H1 (cell line): ENCODE measurements at regions not wholly inside any gene's neighbourhood (a gene's known extent, or its start where the extent isn't known, plus 50 kb on each side); places are given as distances from the start of the nearest gene placed in this dataset.

ENCODE experiments used
- CTCF ChIA-PET: fragments of 300-600 bp; sonication (Branson Sonifier 250); formaldehyde crosslinking; loops from one replicate; lab custom pipeline; 2021; ENCODE audit not compliant: partially characterized antibody; lab: Charles Lee
- POLR2A ChIA-PET: fragments of 300-600 bp; sonication (Branson Sonifier 250); formaldehyde crosslinking; loops from one replicate; lab custom pipeline; 2021; ENCODE audit warnings: inconsistent platforms; ENCODE audit not compliant: partially characterized antibody; lab: Charles Lee
- DNase-seq, 2 experiments: peaks; one replicate each; pipeline versions ENCODE4 v3.0.0 to v3.0.0-alpha.2; 2010 to 2022; ENCODE audit warnings: low spot score in 2 of 2, low read depth in 1 of 2, mixed read lengths in 1 of 2
- FAIRE-seq: peaks from 2 replicates; lab custom pipeline; 2011; peaks lifted over from hg19 to GRCh38; lab: Jason Lieb, UNC
- H2AFZ ChIP-seq: 2 replicates; pipeline ENCODE4 v1.8.1; 2012; ENCODE audit warnings: low read length, inconsistent platforms
- H2AK5ac ChIP-seq: 2 replicates; pipeline ENCODE4 v1.6.1; 2013; ENCODE audit warnings: low read depth, low read length
- H2BK120ac ChIP-seq: replicated peaks from 2 replicates; pipeline ENCODE3; 2013; ENCODE audit warnings: low read depth, low read length, inconsistent platforms
- H2BK12ac ChIP-seq: 2 replicates; pipeline ENCODE4 v1.6.1; 2013; ENCODE audit warnings: low read depth, low read length
- H2BK15ac ChIP-seq: 2 replicates; pipeline ENCODE4 v1.6.1; 2013; ENCODE audit warnings: low read length
- H2BK20ac ChIP-seq: 2 replicates; pipeline ENCODE4 v1.6.1; 2013; ENCODE audit warnings: low read length
- H2BK5ac ChIP-seq: 2 replicates; pipeline ENCODE4 v1.6.1; 2013; ENCODE audit warnings: low read depth, low read length
- H3K14ac ChIP-seq: 2 replicates; pipeline ENCODE4 v1.6.1; 2013; ENCODE audit warnings: inconsistent platforms; ENCODE audit not compliant: insufficient read length
- H3K18ac ChIP-seq: 2 replicates; pipeline ENCODE4 v1.6.1; 2013; ENCODE audit warnings: low read length; ENCODE audit errors: extremely low read depth
- H3K23ac ChIP-seq: 2 replicates; pipeline ENCODE4 v1.6.1; 2013; ENCODE audit warnings: inconsistent platforms; ENCODE audit not compliant: insufficient read length
- H3K23me2 ChIP-seq: 2 replicates; pipeline ENCODE4 v1.6.1; 2013; ENCODE audit warnings: low read depth, low read length
- H3K27ac ChIP-seq: 2 replicates; pipeline ENCODE4 v1.6.1; 2011; ENCODE audit warnings: low read depth, low read length, inconsistent platforms
- H3K27me3 ChIP-seq, 4 experiments: replicated peaks in 1 of 4; 1 replicate in 1 of 4; 2 replicates in 3 of 4; pipeline versions ENCODE4 v1.6.1 to v1.8.1; 2011 to 2013; ENCODE audit warnings: low read length in 3 of 4, mild to moderate bottlenecking in 3 of 4, inconsistent platforms in 2 of 4, mixed read lengths in 2 of 4, moderate library complexity in 1 of 4; ENCODE audit not compliant: control insufficient read depth in 3 of 4, insufficient read depth in 3 of 4; ENCODE audit errors: extremely low read depth in 1 of 4
- H3K36me3 ChIP-seq, 4 experiments: 2 replicates each; pipeline versions ENCODE4 v1.6.1 to v1.8.1; 2011 to 2013; ENCODE audit warnings: mild to moderate bottlenecking in 4 of 4, low read length in 3 of 4, moderate library complexity in 2 of 4, control low read depth in 1 of 4, inconsistent platforms in 1 of 4; ENCODE audit not compliant: insufficient read depth in 4 of 4, control insufficient read depth in 2 of 4
- H3K4ac ChIP-seq: replicated peaks from 2 replicates; pipeline ENCODE3; 2013; ENCODE audit warnings: low read length, low read depth, mixed read lengths, inconsistent platforms; ENCODE audit not compliant: insufficient read length
- H3K4me1 ChIP-seq, 4 experiments: replicated peaks in 1 of 4; 1 replicate in 1 of 4; 2 replicates in 3 of 4; pipeline versions ENCODE4 v1.6.1 to v1.8.1; 2011 to 2013; ENCODE audit warnings: low read length in 3 of 4, inconsistent platforms in 2 of 4, mixed read lengths in 1 of 4; ENCODE audit not compliant: insufficient read depth in 4 of 4, control insufficient read depth in 3 of 4
- H3K4me2 ChIP-seq, 2 experiments: 2 replicates each; pipeline versions ENCODE4 v1.6.1 to v1.8.1; 2011 to 2013; ENCODE audit warnings: low read depth in 2 of 2, low read length in 2 of 2, control low read depth in 1 of 2, inconsistent platforms in 1 of 2, mild to moderate bottlenecking in 1 of 2; ENCODE audit not compliant: insufficient read depth in 1 of 2
- H3K4me3 ChIP-seq, 4 experiments: fragments of 200-600, 300-600 bp in 1 of 4; sonication (generic), shearing (Covaris generic), sonication (Bioruptor Twin) in 1 of 4; 2 replicates each; pipeline versions ENCODE4 v1.5.1 to v1.8.1; 2011 to 2016; ENCODE audit warnings: low read length in 4 of 4, low read depth in 3 of 4, control low read depth in 2 of 4, inconsistent platforms in 2 of 4, mild to moderate bottlenecking in 2 of 4, mixed read lengths in 1 of 4, moderate library complexity in 1 of 4; ENCODE audit not compliant: insufficient read depth in 2 of 4; ENCODE audit errors: extremely low read depth in 1 of 4
- H3K56ac ChIP-seq: replicated peaks from 2 replicates; pipeline ENCODE3; 2013; ENCODE audit warnings: low read depth, mild to moderate bottlenecking, mixed read lengths, low read length, inconsistent platforms; ENCODE audit not compliant: insufficient read length
- H3K79me1 ChIP-seq: 2 replicates; pipeline ENCODE4 v1.6.1; 2013; ENCODE audit warnings: low read depth, low read length, control low read depth
- H3K79me2 ChIP-seq, 2 experiments: 2 replicates each; pipeline versions ENCODE4 v1.6.1 to v1.8.1; 2012 to 2013; ENCODE audit warnings: low read length in 2 of 2, mild to moderate bottlenecking in 2 of 2, inconsistent platforms in 1 of 2; ENCODE audit not compliant: insufficient read depth in 2 of 2, control insufficient read depth in 1 of 2
- H3K9ac ChIP-seq, 4 experiments: replicated peaks in 1 of 4; 1 replicate in 1 of 4; 2 replicates in 3 of 4; pipeline versions ENCODE4 v1.6.1 to v1.8.1; 2011 to 2013; ENCODE audit warnings: low read depth in 3 of 4, low read length in 3 of 4, control low read depth in 2 of 4, mild to moderate bottlenecking in 2 of 4, moderate library complexity in 2 of 4, inconsistent platforms in 1 of 4; ENCODE audit errors: extremely low read depth in 1 of 4
- H3K9me3 ChIP-seq, 2 experiments: 2 replicates each; pipeline versions ENCODE4 v1.6.1 to v1.8.1; 2012 to 2013; ENCODE audit warnings: mild to moderate bottlenecking in 2 of 2, moderate library complexity in 2 of 2, control low read depth in 1 of 2, inconsistent platforms in 1 of 2, low read depth in 1 of 2, low read length in 1 of 2, mixed read lengths in 1 of 2; ENCODE audit not compliant: insufficient read depth in 2 of 2
- H4K20me1 ChIP-seq, 2 experiments: replicated peaks in 1 of 2; 2 replicates each; pipeline versions ENCODE3 to v1.8.1; 2011 to 2013; ENCODE audit warnings: inconsistent platforms in 2 of 2, low read length in 2 of 2, mild to moderate bottlenecking in 1 of 2; ENCODE audit not compliant: insufficient read depth in 2 of 2, control insufficient read depth in 1 of 2
- H4K5ac ChIP-seq: 2 replicates; pipeline ENCODE4 v1.6.1; 2013; ENCODE audit warnings: low read length, low read depth, mixed read lengths, inconsistent platforms; ENCODE audit not compliant: insufficient read length
- H4K8ac ChIP-seq: 2 replicates; pipeline ENCODE4 v1.8.0; 2013; ENCODE audit warnings: mild to moderate bottlenecking, moderate library complexity, low read length, inconsistent platforms; ENCODE audit not compliant: insufficient read depth; ENCODE audit errors: extremely low read depth
- H4K91ac ChIP-seq: replicated peaks from 2 replicates; pipeline ENCODE3; 2013; ENCODE audit warnings: low read length, mixed read lengths, inconsistent platforms; ENCODE audit not compliant: insufficient read length
- MAFK ChIP-seq: IDR thresholded peaks from 2 replicates; pipeline ENCODE4 v1.6.1; 2012; ENCODE audit warnings: low read depth, mild to moderate bottlenecking, improper control_type of control experiment, low read length
- RAD21 ChIP-seq, 2 experiments: IDR thresholded peaks in 1 of 2; conservative IDR thresholded peaks in 1 of 2; 2 replicates each; pipeline ENCODE4 v1.6.1; 2011; ENCODE audit warnings: low read depth in 2 of 2, low read length in 2 of 2, improper control_type of control experiment in 1 of 2, inconsistent platforms in 1 of 2, mild to moderate bottlenecking in 1 of 2, moderate library complexity in 1 of 2
- YY1 ChIP-seq: IDR thresholded peaks from 2 replicates; pipeline ENCODE4 v1.6.1; 2011; ENCODE audit warnings: low read depth, mild to moderate bottlenecking, low read length
- WGBS, 2 experiments: shearing (Covaris generic) in 1 of 2; methylation state at CpG; one replicate each; pipeline versions ENCODE4 v1.1.6 to v1.1.7; 2013 to 2015; ENCODE audit warnings: low lambda C conversion rate in 2 of 2, mixed read lengths in 2 of 2, inconsistent platforms in 1 of 2, low coverage in 1 of 2, missing lambda C conversion rate in 1 of 2; ENCODE audit not compliant: insufficient replicate concordance in 2 of 2, insufficient coverage in 1 of 2, insufficient read length in 1 of 2; ENCODE audit errors: extremely low coverage in 1 of 2, missing lambda C conversion rate in 1 of 2; 5-methylcytosine and 5-hydroxymethylcytosine counted together

DNA sequence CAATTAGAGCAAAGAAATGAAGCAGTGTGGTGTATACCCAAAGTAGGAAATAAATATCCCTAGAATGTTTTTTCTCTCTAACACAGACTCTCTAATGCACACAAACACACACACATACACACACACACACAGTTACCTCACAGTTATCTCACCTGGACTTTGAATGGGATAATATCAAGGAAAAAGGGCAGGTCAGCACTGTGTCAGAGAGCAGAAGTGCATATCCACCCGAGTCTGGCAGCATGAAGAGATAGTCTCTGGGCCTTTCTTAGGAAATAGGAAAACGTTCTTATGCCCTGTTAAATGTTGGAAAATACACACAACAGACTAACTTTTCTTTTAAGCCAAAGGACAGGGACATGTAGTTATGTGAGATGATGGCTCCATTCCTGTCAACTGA lies 162.0 kb downstream of the COL6A3 start:
- no peak overlapping the region for H3K56ac ChIP-seq
- no peak overlapping the region for H3K9ac ChIP-seq
- H3K4me3 ChIP-seq = no peak overlapping the region
- no peaks in the 10 kb centered on the region for H3K4me1 ChIP-seq
- no peak overlapping the region for H2AK5ac ChIP-seq
- H3K9me3 ChIP-seq = no peaks in the 10 kb centered on the region
- DNase-seq (no peak), FAIRE-seq (no peak)
- POLR2A ChIA-PET = no interaction called here
- H2AFZ ChIP-seq = no peak overlapping the region
- H2BK20ac ChIP-seq = no peak overlapping the region
- H4K8ac ChIP-seq = no peak overlapping the region
- H4K20me1 ChIP-seq = no peaks in the 10 kb centered on the region
- no peak overlapping the region for H3K14ac ChIP-seq
- H2BK5ac ChIP-seq = no peak overlapping the region
- no peaks in the 10 kb centered on the region for H3K23me2 ChIP-seq
- H3K4ac ChIP-seq = no peak overlapping the region
- no peaks in the 10 kb centered on the region for H3K36me3 ChIP-seq
- H2BK12ac ChIP-seq = no peak overlapping the region
- H2BK15ac ChIP-seq = no peak overlapping the region
- H3K79me2 ChIP-seq = no peaks in the 10 kb centered on the region
- H4K91ac ChIP-seq = no peak overlapping the region
- H3K79me1 ChIP-seq = no peaks in the 10 kb centered on the region
- no peak overlapping the region for H4K5ac ChIP-seq
- H2BK120ac ChIP-seq = no peak overlapping the region
- H3K27ac ChIP-seq = no peak overlapping the region
- no peak overlapping the region for H3K4me2 ChIP-seq
- H3K23ac ChIP-seq = no peak overlapping the region
- no peak overlapping the region for H3K18ac ChIP-seq
- WGBS, 2 experiments = 94% methylated on average over 2 of the region's 2 CpGs; no CpG with 5 or more reads in 1 of the 2 experiments
- H3K27me3 ChIP-seq = no peaks in the 10 kb centered on the region
- CTCF ChIA-PET = no interaction called here
- TF ChIP-seq RAD21 (IDR thresholded peaks at IDR 0.05 in 1 of 2, conservative IDR thresholded peaks at IDR 0.05 in 1 of 2; ENCODE audit: low read depth in 2 of 2, low read length in 2 of 2) = no peak
- no peak for TF ChIP-seq YY1
- no peak for TF ChIP-seq MAFK
